ENCODE measurements at regions not wholly inside any gene's neighbourhood (a gene's known extent, or its start where the extent isn't known, plus 50 kb on each side); places are given as distances from the start of the nearest gene placed in this dataset.

DNA sequence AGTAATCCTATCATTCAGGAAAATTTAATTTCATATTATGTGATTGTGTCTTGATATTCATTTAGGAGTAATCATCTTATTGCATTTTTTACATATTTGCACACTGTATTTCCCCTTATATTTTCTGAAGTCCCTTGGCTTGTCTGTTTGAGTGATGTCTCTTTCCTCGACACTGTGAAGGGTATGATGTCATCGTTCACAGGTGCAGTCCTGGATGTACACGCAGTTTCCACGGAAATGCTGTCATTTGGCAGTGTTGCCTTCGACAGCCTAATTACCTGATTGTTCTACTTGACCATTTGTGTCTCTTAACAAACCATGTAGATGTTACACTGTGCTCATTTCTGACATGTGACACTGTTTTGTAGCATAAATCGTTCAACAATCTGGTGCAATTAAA lies 1277.0 kb downstream of the TMEM121 start:
- H3K27me3 ChIP-seq (ENCODE audit: low read length): no peaks in the 10 kb centered on the region
- 0 out of 2 replicates have a peak, but pooled peaks cover 3% of the 10 kb centered on the region for H3K9me3 ChIP-seq (ENCODE audit: low read length)
- H3K9ac ChIP-seq (ENCODE audit: low read length): no peak overlapping the region
- no TSS peak for BruUV-seq (replicated peaks)
- CTCF ChIA-PET: no interaction called here
- DNase-seq (no peak), ATAC-seq (no peak)
- no peak overlapping the region for H3K27ac ChIP-seq (ENCODE audit: low read length)
- POLR2A ChIA-PET (ENCODE audit: unreplicated experiment): no interaction called here
- H3K4me3 ChIP-seq (ENCODE audit: low read length): no peak overlapping the region
- TF ChIP-seq CTCF (conservative IDR thresholded peaks at IDR 0.05; ENCODE audit: low read depth, low read length) (no peak), EZH2 (IDR thresholded peaks at IDR 0.05; ENCODE audit: low read length, unreplicated experiment) (no peak), EZH2phosphoT487 (IDR thresholded peaks at IDR 0.05; ENCODE audit: borderline replicate concordance, low read length) (no peak)
- H3K36me3 ChIP-seq (ENCODE audit: low read depth, low read length): no peaks in the 10 kb centered on the region
- H3K4me2 ChIP-seq (ENCODE audit: low read length): no peak overlapping the region
- no peaks in the 10 kb centered on the region for H3F3A ChIP-seq (ENCODE audit: low read length, unreplicated experiment)
- H3K9me2 ChIP-seq (replicated peaks; ENCODE audit: low read length): no peaks in the 10 kb centered on the region
- no peaks in the 10 kb centered on the region for H3K4me1 ChIP-seq (ENCODE audit: insufficient read depth, low read length)
- H2AFZ ChIP-seq (ENCODE audit: low read length): no peak overlapping the region
- intact Hi-C loops (cut with micrococcal nuclease): no loop called here
- no peaks in the 10 kb centered on the region for H4K20me1 ChIP-seq (ENCODE audit: low read length)
- H3K79me2 ChIP-seq (ENCODE audit: low read length): no peaks in the 10 kb centered on the region

DNA sequence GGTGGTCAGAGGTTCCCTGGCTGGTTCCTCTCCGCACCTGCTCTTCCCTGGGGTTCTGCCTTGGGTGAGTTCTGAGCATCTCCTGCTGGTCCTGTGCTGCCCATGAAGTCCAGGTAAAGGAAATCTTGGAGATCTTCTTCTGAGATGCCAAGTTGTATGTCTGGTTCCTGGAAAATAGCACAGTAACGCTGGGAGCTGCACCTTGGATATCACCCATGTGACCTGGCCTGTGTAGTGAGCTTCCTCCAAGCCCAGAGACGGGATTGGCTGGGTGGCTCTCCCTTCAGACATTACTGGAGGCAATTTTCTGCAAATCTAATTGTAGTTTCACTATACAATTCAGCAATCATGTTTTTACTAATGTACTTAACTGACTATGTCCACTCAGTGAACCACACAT lies 1281.1 kb downstream of the TMEM121 start:
- TF ChIP-seq CTCF (conservative IDR thresholded peaks at IDR 0.05; ENCODE audit: low read depth, low read length) (no peak), EZH2phosphoT487 (IDR thresholded peaks at IDR 0.05; ENCODE audit: borderline replicate concordance, low read length) (no peak), EZH2 (IDR thresholded peaks at IDR 0.05; ENCODE audit: low read length, unreplicated experiment) (no peak)
- ATAC-seq: no peak

DNA sequence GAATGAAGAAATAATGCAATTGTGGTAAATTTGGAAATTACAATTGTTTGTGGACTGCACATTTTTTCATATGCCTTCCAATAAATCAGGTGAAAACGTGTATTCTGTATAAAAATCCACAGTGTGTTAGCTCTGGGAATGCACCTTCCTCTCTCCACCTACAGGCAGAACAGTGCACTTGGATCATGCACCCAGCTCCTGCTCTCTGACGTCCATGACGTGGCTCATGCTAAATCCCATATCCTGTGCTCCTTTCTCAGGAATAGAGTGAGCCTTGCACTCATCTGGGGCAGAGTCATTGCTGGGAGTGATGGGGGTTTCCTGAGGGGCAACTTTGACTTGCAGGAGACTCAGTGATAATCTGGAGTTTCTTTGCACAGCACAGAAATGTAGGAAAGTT lies 1282.1 kb downstream of the TMEM121 start:
- Histone ChIP-seq H3K4me2 (ENCODE audit: low read length) (no peak overlapping the region), H2AFZ (ENCODE audit: low read length) (no peak overlapping the region), H3F3A (ENCODE audit: low read length, unreplicated experiment) (no peaks in the 10 kb centered on the region), H3K36me3 (ENCODE audit: low read depth, low read length) (no peaks in the 10 kb centered on the region), H3K27ac (ENCODE audit: low read length) (no peak overlapping the region), H3K79me2 (ENCODE audit: low read length) (no peaks in the 10 kb centered on the region), H3K27me3 (ENCODE audit: low read length) (no peaks in the 10 kb centered on the region), H3K4me3 (ENCODE audit: low read length) (no peak overlapping the region), H4K20me1 (ENCODE audit: low read length) (no peaks in the 10 kb centered on the region), H3K4me1 (ENCODE audit: insufficient read depth, low read length) (no peaks in the 10 kb centered on the region), H3K9ac (ENCODE audit: low read length) (no peak overlapping the region), H3K9me2 (replicated peaks; ENCODE audit: low read length) (no peaks in the 10 kb centered on the region), H3K9me3 (ENCODE audit: low read length) (0 out of 2 replicates have a peak, but pooled peaks cover 3% of the 10 kb centered on the region)
- ChIA-PET POLR2A (ENCODE audit: unreplicated experiment) (no interaction called here), CTCF (no interaction called here)
- TF ChIP-seq EZH2 (IDR thresholded peaks at IDR 0.05; ENCODE audit: low read length, unreplicated experiment) (no peak), CTCF (conservative IDR thresholded peaks at IDR 0.05; ENCODE audit: low read depth, low read length) (no peak), EZH2phosphoT487 (IDR thresholded peaks at IDR 0.05; ENCODE audit: borderline replicate concordance, low read length) (no peak)
- BruUV-seq (replicated peaks): no TSS peak
- ATAC-seq: no peak
- DNase-seq: no peak
- intact Hi-C loops (cut with micrococcal nuclease): no loop called here

More for the DNA sequence above, 1281.1 kb downstream of the TMEM121 start:
- no peaks in the 10 kb centered on the region for H3K79me2 ChIP-seq (ENCODE audit: low read length)
- no peak overlapping the region for H3K4me2 ChIP-seq (ENCODE audit: low read length)
- 0 out of 2 replicates have a peak, but pooled peaks cover 3% of the 10 kb centered on the region for H3K9me3 ChIP-seq (ENCODE audit: low read length)
- H3K36me3 ChIP-seq (ENCODE audit: low read depth, low read length): no peaks in the 10 kb centered on the region
- H3K27ac ChIP-seq (ENCODE audit: low read length): no peak overlapping the region
- POLR2A ChIA-PET (ENCODE audit: unreplicated experiment): no interaction called here
- no peak for DNase-seq
- no peaks in the 10 kb centered on the region for H3K9me2 ChIP-seq (replicated peaks; ENCODE audit: low read length)
- H3K4me3 ChIP-seq (ENCODE audit: low read length): no peak overlapping the region; the same call in 1 of the 2 replicates
- H4K20me1 ChIP-seq (ENCODE audit: low read length): no peaks in the 10 kb centered on the region
- no TSS peak for BruUV-seq (replicated peaks)
- H3K4me1 ChIP-seq (ENCODE audit: insufficient read depth, low read length): no peaks in the 10 kb centered on the region
- intact Hi-C loops (cut with micrococcal nuclease): no loop called here
- H3K27me3 ChIP-seq (ENCODE audit: low read length): no peaks in the 10 kb centered on the region
- CTCF ChIA-PET: no interaction called here
- H3F3A ChIP-seq (ENCODE audit: low read length, unreplicated experiment): no peaks in the 10 kb centered on the region
- H3K9ac ChIP-seq (ENCODE audit: low read length): no peak overlapping the region
- H2AFZ ChIP-seq (ENCODE audit: low read length): no peak overlapping the region
